LoVo (cell line): ENCODE measurements at regions not wholly inside any gene's neighbourhood (a gene's known extent, or its start where the extent isn't known, plus 50 kb on each side); places are given as distances from the start of the nearest gene placed in this dataset.
"Not testable (repeated sequence)": the region's sequence is repeated elsewhere in the genome, so short reads cannot be mapped to it uniquely, and the experiment has no call there.

ENCODE experiments used
- DNase-seq: peaks from one replicate; pipeline ENCODE4 v3.0.0-alpha.2; 2016; ENCODE audit warnings: low spot score

- not testable (repeated sequence) for DNase-seq
These were observed 350.0 kb downstream of the GOLGA6L6 start for GRCh38 chr15:20191508-20192125.

- not testable (repeated sequence) for DNase-seq
These were observed 353.0 kb downstream of the GOLGA6L6 start for GRCh38 chr15:20188611-20189010.

GRCh38 chr15:20187370-20188355, 353.9 kb downstream of the GOLGA6L6 start:
- not testable (repeated sequence) for DNase-seq

- DNase-seq: not testable (repeated sequence)
These were observed 356.7 kb downstream of the GOLGA6L6 start for GRCh38 chr15:20184879-20185278.

- not testable (repeated sequence) for DNase-seq
These were observed 373.4 kb downstream of the GOLGA6L6 start for GRCh38 chr15:20168221-20168620.

- DNase-seq: not testable (repeated sequence)
These were observed 388.1 kb downstream of the GOLGA6L6 start for GRCh38 chr15:20153528-20153927.

- not testable (repeated sequence) for DNase-seq
These were observed 392.9 kb downstream of the GOLGA6L6 start for GRCh38 chr15:20148679-20149078.

GRCh38 chr15:20148008-20148407, 393.6 kb downstream of the GOLGA6L6 start:
- DNase-seq: not testable (repeated sequence)

- DNase-seq: not testable (repeated sequence)
These were observed 397.1 kb downstream of the GOLGA6L6 start for GRCh38 chr15:20144333-20145036.

GRCh38 chr15:20142906-20143305, 398.7 kb downstream of the GOLGA6L6 start:
- not testable (repeated sequence) for DNase-seq

- not testable (repeated sequence) for DNase-seq
These were observed 399.2 kb downstream of the GOLGA6L6 start for GRCh38 chr15:20142410-20142809.

GRCh38 chr15:20124668-20125067, 416.9 kb downstream of the GOLGA6L6 start:
- not testable (repeated sequence) for DNase-seq

- peak; percentile 0 for DNase-seq
These were observed 435.6 kb downstream of the GOLGA6L6 start for GRCh38 chr15:20106026-20106425.

GRCh38 chr15:20105011-20105990, 436.3 kb downstream of the GOLGA6L6 start:
- DNase-seq: not testable (repeated sequence)

- not testable (repeated sequence) for DNase-seq
These were observed 437.0 kb downstream of the GOLGA6L6 start for GRCh38 chr15:20104551-20104950.

GRCh38 chr15:20102862-20103261, 438.7 kb downstream of the GOLGA6L6 start:
- DNase-seq: not testable (repeated sequence)

- DNase-seq: not testable (repeated sequence)
These were observed 439.4 kb downstream of the GOLGA6L6 start for GRCh38 chr15:20102209-20102608.

- not testable (repeated sequence) for DNase-seq
These were observed 440.3 kb downstream of the GOLGA6L6 start for GRCh38 chr15:20101281-20101680.

GRCh38 chr15:20100604-20101270, 440.9 kb downstream of the GOLGA6L6 start:
- not testable (repeated sequence) for DNase-seq

- DNase-seq: not testable (repeated sequence)
These were observed 445.8 kb downstream of the GOLGA6L6 start for GRCh38 chr15:20095699-20096303.
